IMR-90 (cell line): ENCODE measurements at regions not wholly inside any gene's neighbourhood (a gene's known extent, or its start where the extent isn't known, plus 50 kb on each side); places are given as distances from the start of the nearest gene placed in this dataset.

Experiments
- ATAC-seq: fragments of 200-7000 bp; cut with Tn5 transposase; 2 replicates; pipeline ENCODE4 v1.9.1; 2020; ENCODE audit warnings: low read depth, mild to moderate bottlenecking, moderate library complexity
- BruUV-seq: library from RNA; stranded (reverse); fragments of 400-500 nt; replicated peaks from 2 replicates; lab custom pipeline; 2021; lab: Mats Ljungman, UMichigan
- CTCF ChIA-PET: fragments of 300-600 bp; formaldehyde crosslinking; extraction: SDS; loops from one replicate; lab custom pipeline; 2021; ENCODE audit warnings: antibody characterized with exemption; lab: Yijun Ruan, JAX
- POLR2A ChIA-PET: fragments of 300-600 bp; sonication (Branson Sonifier 250); formaldehyde crosslinking; loops from one replicate; lab custom pipeline; 2022; ENCODE audit warnings: antibody characterized with exemption; ENCODE audit not compliant: unreplicated experiment; lab: Charles Lee
- DNase-seq: peaks from one replicate; pipeline ENCODE4 v3.0.0; 2013
- H2AFZ ChIP-seq: replicated peaks from 2 replicates; pipeline ENCODE3; 2013; ENCODE audit warnings: low read length, mild to moderate bottlenecking; ENCODE audit not compliant: poor library complexity
- H2AK5ac ChIP-seq: 2 replicates; pipeline ENCODE4 v1.6.1; 2013; ENCODE audit warnings: low read depth, low read length, inconsistent platforms
- H2AK9ac ChIP-seq: replicated peaks from 2 replicates; pipeline ENCODE3; 2013; ENCODE audit warnings: mild to moderate bottlenecking, low read depth, low read length, moderate library complexity; ENCODE audit not compliant: poor library complexity
- H2BK120ac ChIP-seq: 2 replicates; pipeline ENCODE4 v1.6.1; 2013; ENCODE audit warnings: low read depth, low read length, inconsistent platforms
- H2BK15ac ChIP-seq: 3 replicates; pipeline ENCODE4 v1.6.1; 2013; ENCODE audit warnings: low read depth, low read length, inconsistent platforms
- H2BK20ac ChIP-seq: 2 replicates; pipeline ENCODE4 v1.6.1; 2013; ENCODE audit warnings: low read depth, mild to moderate bottlenecking, inconsistent platforms, low read length, moderate library complexity
- H2BK5ac ChIP-seq: 2 replicates; pipeline ENCODE4 v1.6.1; 2013; ENCODE audit warnings: mild to moderate bottlenecking, low read depth, low read length, inconsistent platforms; ENCODE audit not compliant: poor library complexity, severe bottlenecking
- H3K14ac ChIP-seq: replicated peaks from 2 replicates; pipeline ENCODE4 v1.6.1; 2013; ENCODE audit warnings: low read depth, low read length, inconsistent platforms
- H3K18ac ChIP-seq: 2 replicates; pipeline ENCODE4 v1.6.1; 2013; ENCODE audit warnings: low read depth, low read length, control low read depth
- H3K23ac ChIP-seq: 2 replicates; pipeline ENCODE4 v1.6.1; 2013; ENCODE audit warnings: low read depth, low read length, inconsistent platforms
- H3K27ac ChIP-seq: 2 replicates; pipeline ENCODE4 v1.5.1; 2013; ENCODE audit warnings: mild to moderate bottlenecking, control low read depth, low read length; ENCODE audit not compliant: insufficient read depth
- H3K27me3 ChIP-seq: 2 replicates; pipeline ENCODE4 v1.6.1; 2013; ENCODE audit warnings: low read length; ENCODE audit not compliant: control insufficient read depth, insufficient read depth
- H3K36me3 ChIP-seq: 2 replicates; pipeline ENCODE4 v1.6.1; 2013; ENCODE audit warnings: low read length, mixed read lengths; ENCODE audit not compliant: control insufficient read depth, insufficient read depth
- H3K4ac ChIP-seq: 2 replicates; pipeline ENCODE4 v1.6.1; 2013; ENCODE audit warnings: low read depth, low read length, inconsistent platforms
- H3K4me1 ChIP-seq: 2 replicates; pipeline ENCODE4 v1.6.1; 2013; ENCODE audit warnings: low read length, mixed read lengths; ENCODE audit not compliant: control insufficient read depth, insufficient read depth
- H3K4me2 ChIP-seq: 2 replicates; pipeline ENCODE4 v1.6.1; 2013; ENCODE audit warnings: low read depth, mild to moderate bottlenecking, control low read depth, low read length, moderate library complexity
- H3K4me3 ChIP-seq: 2 replicates; pipeline ENCODE4 v1.5.1; 2013; ENCODE audit warnings: low read depth, mild to moderate bottlenecking, control low read depth, low read length, moderate library complexity; ENCODE audit not compliant: insufficient read depth
- H3K56ac ChIP-seq: 2 replicates; pipeline ENCODE4 v1.6.1; 2013; ENCODE audit warnings: low read length, inconsistent platforms; ENCODE audit not compliant: insufficient read depth; ENCODE audit errors: extremely low read depth
- H3K79me1 ChIP-seq, 2 experiments: 2 replicates each; pipeline ENCODE4 v1.6.1; 2013; ENCODE audit warnings: low read length in 2 of 2, inconsistent platforms in 1 of 2, low read depth in 1 of 2
- H3K9ac ChIP-seq: 2 replicates; pipeline ENCODE4 v1.6.1; 2013; ENCODE audit warnings: low read depth, low read length, control low read depth
- H3K9me1 ChIP-seq: 2 replicates; pipeline ENCODE4 v1.6.1; 2013; ENCODE audit warnings: low read length, inconsistent platforms; ENCODE audit not compliant: insufficient read depth
- H3K9me3 ChIP-seq: 2 replicates; pipeline ENCODE4 v1.6.1; 2013; ENCODE audit warnings: low read length; ENCODE audit not compliant: control insufficient read depth, insufficient read depth
- H4K20me1 ChIP-seq: 2 replicates; pipeline ENCODE4 v1.6.1; 2013; ENCODE audit warnings: low read length, inconsistent platforms; ENCODE audit not compliant: insufficient read depth
- H4K5ac ChIP-seq: 2 replicates; pipeline ENCODE4 v1.6.1; 2013; ENCODE audit warnings: mild to moderate bottlenecking, low read depth, low read length, control low read depth
- H4K8ac ChIP-seq, 2 experiments: 2 replicates each; pipeline ENCODE4 v1.6.1; 2013; ENCODE audit warnings: low read depth in 2 of 2, low read length in 2 of 2, control low read depth in 1 of 2, inconsistent platforms in 1 of 2
- H4K91ac ChIP-seq: 2 replicates; pipeline ENCODE4 v1.6.1; 2013; ENCODE audit warnings: low read depth, low read length, inconsistent platforms; ENCODE audit not compliant: insufficient read depth
- BHLHE40 ChIP-seq: fragments of 150-350 bp; IDR thresholded peaks from 2 replicates; pipeline ENCODE4 v1.6.1; 2016; ENCODE audit warnings: mild to moderate bottlenecking, low read depth, low read length
- CEBPB ChIP-seq: IDR thresholded peaks from 2 replicates; pipeline ENCODE4 v1.6.1; 2012; ENCODE audit warnings: low read depth, low read length, improper control_type of control experiment
- CHD1 ChIP-seq: IDR thresholded peaks from 2 replicates; pipeline ENCODE4 v1.6.1; 2012; ENCODE audit warnings: low read depth, low read length, improper control_type of control experiment
- CTCF ChIP-seq: conservative IDR thresholded peaks from 2 replicates; pipeline ENCODE4 v1.5.1; 2012; ENCODE audit warnings: mild to moderate bottlenecking, low read depth, low read length, improper control_type of control experiment
- ELK1 ChIP-seq: fragments of 150-350 bp; IDR thresholded peaks from 2 replicates; pipeline ENCODE4 v1.6.1; 2016; ENCODE audit warnings: low read depth, mild to moderate bottlenecking, low read length, moderate library complexity, borderline replicate concordance
- FOS ChIP-seq: fragments of 150-350 bp; IDR thresholded peaks from 2 replicates; pipeline ENCODE4 v1.6.1; 2016; ENCODE audit warnings: low read depth, low read length
- MAFK ChIP-seq: IDR thresholded peaks from 2 replicates; pipeline ENCODE4 v1.6.1; 2012; ENCODE audit warnings: low read depth, low read length, improper control_type of control experiment
- MAZ ChIP-seq: IDR thresholded peaks from 2 replicates; pipeline ENCODE4 v1.6.1; 2012; ENCODE audit warnings: low read depth, mild to moderate bottlenecking, low read length, improper control_type of control experiment, moderate library complexity, borderline replicate concordance
- MXI1 ChIP-seq: IDR thresholded peaks from 2 replicates; pipeline ENCODE4 v1.6.1; 2012; ENCODE audit warnings: low read depth, mild to moderate bottlenecking, low read length, moderate library complexity, borderline replicate concordance
- NFE2L2 ChIP-seq: fragments of 150-350 bp; IDR thresholded peaks from 2 replicates; pipeline ENCODE4 v1.6.1; 2016; ENCODE audit warnings: low read depth, mild to moderate bottlenecking, low read length
- POLR2A ChIP-seq: IDR thresholded peaks from 2 replicates; pipeline ENCODE4 v1.6.1; 2012; ENCODE audit warnings: mild to moderate bottlenecking, low read depth, low read length
- RAD21 ChIP-seq: IDR thresholded peaks from 2 replicates; pipeline ENCODE4 v1.6.1; 2012; ENCODE audit warnings: low read length, improper control_type of control experiment
- RCOR1 ChIP-seq: IDR thresholded peaks from 2 replicates; pipeline ENCODE4 v1.6.1; 2012; ENCODE audit warnings: mild to moderate bottlenecking, low read length, improper control_type of control experiment; ENCODE audit not compliant: insufficient replicate concordance
- RFX5 ChIP-seq: IDR thresholded peaks from 2 replicates; pipeline ENCODE4 v1.8.0; 2012; ENCODE audit warnings: low read depth, mild to moderate bottlenecking, low read length, moderate library complexity
- SMC3 ChIP-seq: fragments of 150-350 bp; IDR thresholded peaks from 2 replicates; pipeline ENCODE4 v1.6.1; 2016; ENCODE audit warnings: low read depth, mild to moderate bottlenecking, antibody characterized with exemption, low read length, moderate library complexity
- USF2 ChIP-seq: fragments of 150-350 bp; IDR thresholded peaks from 2 replicates; pipeline ENCODE4 v1.6.1; 2017; ENCODE audit warnings: mild to moderate bottlenecking, antibody characterized with exemption, low read length, low read depth
- WGBS, 2 experiments: methylation state at CpG; one replicate each; pipeline versions ENCODE4 v1.1.5 to v1.1.7; 2013; ENCODE audit warnings: missing lambda C conversion rate in 2 of 2; ENCODE audit not compliant: insufficient read length in 1 of 2; ENCODE audit errors: extremely low coverage in 2 of 2; 5-methylcytosine and 5-hydroxymethylcytosine counted together
- dilution Hi-C: fragments of 300-500 bp; cut with HindIII; formaldehyde crosslinking; loops from one replicate; pipeline ENCODE4 v1.14.3; 2018; ENCODE audit warnings: low sequenced_read_pairs; ENCODE audit not compliant: unreplicated experiment
- in situ Hi-C: fragments of 300-500 bp; cut with MboI; formaldehyde crosslinking; loops from 3 replicates; pipeline ENCODE4 v1.14.3; 2019; ENCODE audit warnings: low sequenced_read_pairs, inconsistent platforms, mixed read lengths
- intact Hi-C: fragments of 100-400 bp; cut with micrococcal nuclease; formaldehyde crosslinking; loops from 2 replicates; pipeline ENCODE4 v1.10.0; 2022

- Histone ChIP-seq H2AK9ac (no peak overlapping the region), H3K23ac (no peak overlapping the region), H3K4me2 (no peak overlapping the region), H4K5ac (no peak overlapping the region), H2AFZ (no peak overlapping the region), H2BK20ac (no peak overlapping the region), H3K4me3 (no peak overlapping the region), H3K14ac (no peak overlapping the region), H2BK15ac (no peak overlapping the region), H3K9ac (no peak overlapping the region), H3K9me3 (peaks cover 9% of the 10 kb centered on the region), H4K8ac (no peak overlapping the region), H4K20me1 (no peaks in the 10 kb centered on the region), H3K27ac (no peak overlapping the region), H3K79me1 (no peaks in the 10 kb centered on the region), H3K56ac (no peak overlapping the region), H3K9me1 (no peaks in the 10 kb centered on the region), H2BK120ac (no peak overlapping the region), H2AK5ac (no peak overlapping the region), H3K18ac (no peak overlapping the region), H3K36me3 (no peaks in the 10 kb centered on the region), H4K91ac (no peak overlapping the region), H3K4ac (no peak overlapping the region), H3K27me3 (no peaks in the 10 kb centered on the region), H3K4me1 (no peaks in the 10 kb centered on the region), H2BK5ac (no peak overlapping the region)
- WGBS, 2 experiments, result no CpG with 5 or more reads among the region's 3 CpGs
- TF ChIP-seq MAZ, result no peak
- no peak for TF ChIP-seq SMC3
- no peak for TF ChIP-seq FOS
- TF ChIP-seq USF2, result no peak
- TF ChIP-seq CEBPB, result no peak
- no peak for TF ChIP-seq ELK1
- no peak for TF ChIP-seq RFX5
- no peak for TF ChIP-seq RCOR1
- TF ChIP-seq MXI1, result no peak
- TF ChIP-seq MAFK, result no peak
- no peak for TF ChIP-seq CTCF
- no peak for TF ChIP-seq CHD1
- TF ChIP-seq RAD21, result no peak
- no peak for TF ChIP-seq POLR2A
- no peak for TF ChIP-seq NFE2L2
- no peak for TF ChIP-seq BHLHE40
- POLR2A ChIA-PET, result no interaction called here
- ATAC-seq (no peak), DNase-seq (no peak)
- CTCF ChIA-PET, result no interaction called here
- dilution Hi-C loops, result no loop called here
- in situ Hi-C loops, result no loop called here
- intact Hi-C loops, result no loop called here
- BruUV-seq, result no TSS peak
Measured at GRCh38 chr5:124463851-124464250, 282.6 kb downstream of the ZNF608 start.
